HG02798 (cell line): ENCODE measurements at regions not wholly inside any gene's neighbourhood (a gene's known extent, or its start where the extent isn't known, plus 50 kb on each side); places are given as distances from the start of the nearest gene placed in this dataset.

Source experiments
- ATAC-seq: cut with Tn5 transposase; IDR thresholded peaks from one replicate; pipeline ENCODE4 v1.9.1; 2021; ENCODE audit warnings: mild to moderate bottlenecking; ENCODE audit not compliant: unreplicated experiment, poor library complexity

DNA sequence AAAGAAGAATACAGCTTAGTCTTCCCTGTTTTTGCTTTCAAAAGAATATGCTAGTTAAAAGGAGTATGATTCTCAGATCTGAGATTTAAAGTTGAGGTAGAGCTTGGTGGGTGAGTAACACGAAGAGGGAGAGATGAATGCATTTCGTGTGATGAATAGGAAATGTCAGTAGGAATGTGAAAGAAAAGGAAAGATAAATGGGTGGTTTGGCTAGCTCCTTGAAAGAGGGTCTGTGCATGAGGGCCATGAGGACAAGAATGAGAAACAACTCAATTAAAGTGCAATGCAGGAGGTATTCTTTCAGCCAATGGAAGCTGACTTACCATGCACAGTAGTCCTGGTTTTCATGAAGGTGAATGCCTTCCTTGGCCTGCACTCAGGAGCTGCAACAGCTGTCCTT is 248.2 kb downstream of the HNMT start:
- no peak for ATAC-seq

- ATAC-seq: no peak
These were observed 248.8 kb downstream of the HNMT start for GRCh38 chr2:138213084-138213483.

GRCh38 chr2:138213624-138214023 is 249.4 kb downstream of the HNMT start:
- ATAC-seq: no peak

GRCh38 chr2:138215958-138216357 is 251.7 kb downstream of the HNMT start:
- ATAC-seq: no peak

GRCh38 chr2:138217975-138218374 is 253.7 kb downstream of the HNMT start:
- ATAC-seq: no peak

DNA sequence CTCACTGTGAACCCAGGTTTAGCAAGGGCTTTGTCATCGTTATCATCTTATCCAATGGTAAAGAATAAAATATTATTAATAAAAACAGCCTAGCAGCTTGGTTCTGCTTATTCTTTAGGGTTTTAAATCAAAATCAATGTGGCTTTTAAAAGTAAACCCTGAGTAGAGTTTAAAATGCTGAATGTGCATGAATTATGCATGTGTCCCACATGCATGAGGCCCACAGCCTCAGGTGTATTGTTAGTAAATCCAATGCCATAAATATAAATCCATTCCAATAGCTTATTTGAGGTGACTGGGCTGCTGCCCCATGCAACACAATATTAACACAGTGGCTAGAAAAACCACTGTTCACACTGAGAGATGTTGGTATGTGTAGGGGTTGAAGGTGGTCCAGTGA is 254.1 kb downstream of the HNMT start:
- ATAC-seq: no peak

DNA sequence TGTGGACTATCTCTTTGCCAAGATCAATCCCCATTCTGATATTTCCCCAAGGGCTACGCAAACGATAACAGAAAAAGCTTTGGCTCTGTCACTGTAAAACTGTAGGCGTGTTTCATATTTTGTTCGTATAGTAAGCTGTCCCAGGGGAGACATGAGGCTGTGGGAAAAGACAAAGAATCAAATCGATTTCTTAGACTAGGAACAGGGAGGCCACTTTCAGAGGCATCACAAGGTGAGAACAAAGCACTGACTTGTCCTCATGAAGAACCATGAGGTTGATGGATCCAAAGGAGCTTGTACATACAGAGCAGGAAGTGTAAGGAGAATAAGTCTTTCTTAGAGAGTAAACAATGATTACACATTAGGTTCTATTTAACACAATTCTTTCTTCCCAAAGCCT is 255.7 kb downstream of the HNMT start:
- ATAC-seq: no peak

- no peak for ATAC-seq
These were observed 257.1 kb downstream of the HNMT start for GRCh38 chr2:138221358-138221757.

- ATAC-seq: no peak
These were observed 259.0 kb downstream of the HNMT start for GRCh38 chr2:138223319-138223718.

GRCh38 chr2:138227195-138227594 is 262.9 kb downstream of the HNMT start:
- no peak for ATAC-seq

GRCh38 chr2:138228101-138228500 is 263.8 kb downstream of the HNMT start:
- ATAC-seq: no peak

- no peak for ATAC-seq
These were observed 267.3 kb upstream of the SPOPL start for GRCh38 chr2:138234265-138234664.

- ATAC-seq: no peak
These were observed 266.5 kb upstream of the SPOPL start for GRCh38 chr2:138235041-138235440.

GRCh38 chr2:138236142-138236541 is 265.4 kb upstream of the SPOPL start:
- ATAC-seq: no peak

- no peak for ATAC-seq
These were observed 263.7 kb upstream of the SPOPL start for GRCh38 chr2:138237667-138238384.

- peak; percentile 40 for ATAC-seq
These were observed 262.7 kb upstream of the SPOPL start for GRCh38 chr2:138238908-138239307.

DNA sequence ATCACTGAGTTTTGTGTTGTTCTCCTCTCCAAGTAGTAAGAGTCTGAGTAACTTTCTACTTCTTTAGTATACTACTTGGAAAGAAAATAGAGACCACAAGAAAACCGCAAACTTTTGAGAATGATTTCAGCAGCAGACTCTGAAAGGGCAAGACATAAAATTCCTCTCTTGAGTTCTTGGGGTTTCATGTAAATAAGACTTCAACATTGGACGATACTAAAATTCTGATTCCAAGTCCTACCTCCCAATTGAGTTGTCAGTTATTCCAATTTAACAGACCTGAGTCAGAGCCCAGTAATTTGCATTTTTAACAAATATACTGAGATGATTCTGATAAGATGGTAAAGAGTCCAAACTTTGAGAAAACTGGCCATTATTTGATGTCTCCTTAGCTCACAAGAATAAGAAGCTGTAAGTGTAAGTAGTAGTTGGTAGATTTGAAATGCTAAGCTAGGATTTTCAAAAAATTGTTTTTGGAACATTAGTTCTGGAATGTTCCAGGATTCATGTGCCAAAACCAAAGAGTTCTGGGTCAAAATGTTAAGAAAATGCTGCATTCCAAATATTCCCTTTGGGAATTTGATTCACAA is 261.6 kb upstream of the SPOPL start:
- ATAC-seq: no peak

DNA sequence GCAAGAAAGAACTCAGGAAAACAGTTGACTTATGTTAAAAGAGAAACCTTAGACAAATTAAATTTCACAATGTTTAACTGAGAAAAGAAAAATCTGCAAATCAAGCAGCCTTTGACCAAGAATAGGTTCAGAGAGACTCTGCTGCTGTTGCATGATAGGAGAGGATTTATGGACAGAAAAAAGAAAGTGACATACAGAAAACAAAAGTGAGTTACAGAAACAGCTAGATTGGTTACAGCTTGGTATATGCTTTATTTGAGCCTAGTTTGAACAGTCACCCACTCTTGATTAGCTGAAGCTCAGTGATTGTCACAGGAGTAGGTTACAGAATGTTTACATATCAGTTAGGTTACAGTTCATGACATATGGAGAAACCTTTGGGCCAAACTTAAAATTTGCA is 258.2 kb upstream of the SPOPL start:
- no peak for ATAC-seq

DNA sequence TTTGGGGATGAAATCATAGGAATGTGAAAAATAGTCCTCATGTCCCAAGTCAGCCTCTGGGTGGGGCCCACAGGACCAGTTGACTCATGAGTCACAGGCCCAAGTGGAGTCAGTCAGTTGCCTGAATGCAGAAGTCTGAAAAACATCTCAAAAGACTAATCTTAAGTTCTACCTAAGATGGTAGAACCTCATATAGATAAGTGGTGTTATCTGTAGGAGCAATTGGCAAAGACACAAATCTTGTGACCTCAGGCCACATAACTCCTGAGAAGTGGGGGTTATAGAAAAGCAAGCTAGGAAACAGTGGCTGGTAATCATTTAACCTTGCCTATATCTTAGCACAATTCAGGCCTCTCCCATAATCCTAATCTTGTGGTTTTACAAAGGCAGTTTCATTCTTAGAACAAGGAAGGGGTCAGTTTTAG is 257.1 kb upstream of the SPOPL start:
- no peak for ATAC-seq

- no peak for ATAC-seq
These were observed 256.3 kb upstream of the SPOPL start for GRCh38 chr2:138245310-138245709.

GRCh38 chr2:138247302-138247701 is 254.3 kb upstream of the SPOPL start:
- no peak for ATAC-seq

GRCh38 chr2:138249207-138249606 is 252.4 kb upstream of the SPOPL start:
- no peak for ATAC-seq
